GM12878 (cell line): ENCODE measurements at regions not wholly inside any gene's neighbourhood (a gene's known extent, or its start where the extent isn't known, plus 50 kb on each side); places are given as distances from the start of the nearest gene placed in this dataset.

Source experiments
- BACH1 ChIP-seq: fragments of 450-650 bp; IDR thresholded peaks from 2 replicates; pipeline ENCODE4 v1.6.1; 2017; ENCODE audit warnings: mild to moderate bottlenecking, borderline replicate concordance
- CTCF ChIP-seq, 3 experiments: IDR thresholded peaks in 2 of 3; conservative IDR thresholded peaks in 1 of 3; 2 replicates each; pipeline ENCODE4 v1.5.1; 2011; ENCODE audit warnings: low read depth in 3 of 3, low read length in 3 of 3, mild to moderate bottlenecking in 3 of 3, control low read depth in 2 of 3, moderate library complexity in 2 of 3, inconsistent platforms in 1 of 3, mixed read lengths in 1 of 3; ENCODE audit not compliant: control insufficient read depth in 2 of 3, insufficient read depth in 1 of 3; ENCODE audit errors: extremely low read depth in 1 of 3
- ETV6 ChIP-seq, 2 experiments: fragments of 450-650 bp in 1 of 2; IDR thresholded peaks in 1 of 2; conservative IDR thresholded peaks in 1 of 2; 2 replicates each; pipeline ENCODE4 v1.6.1; 2014; ENCODE audit warnings: antibody characterized with exemption in 1 of 2, borderline replicate concordance in 1 of 2, low read depth in 1 of 2, mild to moderate bottlenecking in 1 of 2, moderate library complexity in 1 of 2
- PAX8 ChIP-seq: fragments of 450-650 bp; IDR thresholded peaks from 2 replicates; pipeline ENCODE4 v1.6.1; 2017; ENCODE audit warnings: mild to moderate bottlenecking, moderate library complexity
- SP1 ChIP-seq: IDR thresholded peaks from one replicate; pipeline ENCODE4 v1.6.1; 2011; ENCODE audit warnings: low read depth, low read length
- STAT1 ChIP-seq: fragments of 450-650 bp; conservative IDR thresholded peaks from 2 replicates; pipeline ENCODE4 v1.6.1; 2014; ENCODE audit warnings: antibody characterized with exemption, mild to moderate bottlenecking
- TAF1 ChIP-seq: IDR thresholded peaks from 2 replicates; pipeline ENCODE4 v1.6.1; 2011; ENCODE audit warnings: mild to moderate bottlenecking, low read depth, low read length, borderline replicate concordance
- ZBTB11 ChIP-seq: fragments of 450-650 bp; formaldehyde crosslinking; IDR thresholded peaks from 2 replicates; pipeline ENCODE4 v1.5.0; 2022; ENCODE audit warnings: mild to moderate bottlenecking, missing genetic modification characterization
- TF ChIP-seq, protein P1 (sequence below): IDR thresholded peaks from 2 replicates; pipeline ENCODE4 v1.6.1; 2011; ENCODE audit warnings: low read depth, low read length, improper control_type of control experiment, borderline replicate concordance
- TF ChIP-seq, protein P2 (sequence below): IDR thresholded peaks from 2 replicates; pipeline ENCODE4 v1.6.1; 2011; ENCODE audit warnings: low read depth, mild to moderate bottlenecking, low read length, moderate library complexity, borderline replicate concordance; ENCODE audit errors: extremely low read depth
- TF ChIP-seq, protein P3 (sequence below): fragments of 450-650 bp; IDR thresholded peaks from 2 replicates; pipeline ENCODE4 v1.6.1; 2017; ENCODE audit warnings: mild to moderate bottlenecking, low read depth, inconsistent platforms; ENCODE audit not compliant: poor library complexity, severe bottlenecking

- TF ChIP-seq, protein P1, sequence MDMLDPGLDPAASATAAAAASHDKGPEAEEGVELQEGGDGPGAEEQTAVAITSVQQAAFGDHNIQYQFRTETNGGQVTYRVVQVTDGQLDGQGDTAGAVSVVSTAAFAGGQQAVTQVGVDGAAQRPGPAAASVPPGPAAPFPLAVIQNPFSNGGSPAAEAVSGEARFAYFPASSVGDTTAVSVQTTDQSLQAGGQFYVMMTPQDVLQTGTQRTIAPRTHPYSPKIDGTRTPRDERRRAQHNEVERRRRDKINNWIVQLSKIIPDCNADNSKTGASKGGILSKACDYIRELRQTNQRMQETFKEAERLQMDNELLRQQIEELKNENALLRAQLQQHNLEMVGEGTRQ, result no peak
- TF ChIP-seq BACH1, result no peak
- no peak for TF ChIP-seq PAX8
- TF ChIP-seq SP1, result no peak
- no peak for TF ChIP-seq STAT1
- TF ChIP-seq, protein P2, sequence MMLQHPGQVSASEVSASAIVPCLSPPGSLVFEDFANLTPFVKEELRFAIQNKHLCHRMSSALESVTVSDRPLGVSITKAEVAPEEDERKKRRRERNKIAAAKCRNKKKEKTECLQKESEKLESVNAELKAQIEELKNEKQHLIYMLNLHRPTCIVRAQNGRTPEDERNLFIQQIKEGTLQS, result no peak
- TF ChIP-seq, protein P3, sequence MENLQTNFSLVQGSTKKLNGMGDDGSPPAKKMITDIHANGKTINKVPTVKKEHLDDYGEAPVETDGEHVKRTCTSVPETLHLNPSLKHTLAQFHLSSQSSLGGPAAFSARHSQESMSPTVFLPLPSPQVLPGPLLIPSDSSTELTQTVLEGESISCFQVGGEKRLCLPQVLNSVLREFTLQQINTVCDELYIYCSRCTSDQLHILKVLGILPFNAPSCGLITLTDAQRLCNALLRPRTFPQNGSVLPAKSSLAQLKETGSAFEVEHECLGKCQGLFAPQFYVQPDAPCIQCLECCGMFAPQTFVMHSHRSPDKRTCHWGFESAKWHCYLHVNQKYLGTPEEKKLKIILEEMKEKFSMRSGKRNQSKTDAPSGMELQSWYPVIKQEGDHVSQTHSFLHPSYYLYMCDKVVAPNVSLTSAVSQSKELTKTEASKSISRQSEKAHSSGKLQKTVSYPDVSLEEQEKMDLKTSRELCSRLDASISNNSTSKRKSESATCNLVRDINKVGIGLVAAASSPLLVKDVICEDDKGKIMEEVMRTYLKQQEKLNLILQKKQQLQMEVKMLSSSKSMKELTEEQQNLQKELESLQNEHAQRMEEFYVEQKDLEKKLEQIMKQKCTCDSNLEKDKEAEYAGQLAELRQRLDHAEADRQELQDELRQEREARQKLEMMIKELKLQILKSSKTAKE, result no peak
- TF ChIP-seq TAF1, result no peak
- TF ChIP-seq ETV6 (conservative IDR thresholded peaks at IDR 0.05 in 1 of 2, IDR thresholded peaks at IDR 0.05 in 1 of 2; ENCODE audit: borderline replicate concordance in 1 of 2, low read depth in 1 of 2), result no peak
- no peak for TF ChIP-seq ZBTB11 (CRISPR knock-in tag)
- TF ChIP-seq CTCF (IDR thresholded peaks at IDR 0.05 in 2 of 3, conservative IDR thresholded peaks at IDR 0.05 in 1 of 3; ENCODE audit: control insufficient read depth in 2 of 3, extremely low read depth in 1 of 3, insufficient read depth in 1 of 3, low read depth in 3 of 3, low read length in 3 of 3), result no peak
These were observed 1036.5 kb downstream of the TUSC7 start for GRCh38 chr3:117746066-117746465.
